ENCODE measurements at regions not wholly inside any gene's neighbourhood (a gene's known extent, or its start where the extent isn't known, plus 50 kb on each side); places are given as distances from the start of the nearest gene placed in this dataset.

GRCh38 chr16:64853551-64853950 is 268.3 kb downstream of the CDH11 start:
- no peak for TF ChIP-seq POLR2A (IDR thresholded peaks at IDR 0.05)
- no peak for TF ChIP-seq CTCF (IDR thresholded peaks at IDR 0.05)
- intact Hi-C loops (cut with DNase I; ENCODE audit: low total_unique reads) = no loop called here
- no peaks in the 10 kb centered on the region for H3K36me3 ChIP-seq
- H3K4me3 ChIP-seq = no peak overlapping the region
- DNase-seq = no peak
- no peaks in the 10 kb centered on the region for H3K9me3 ChIP-seq
- no peaks in the 10 kb centered on the region for H3K4me1 ChIP-seq
- H3K27me3 ChIP-seq = no peaks in the 10 kb centered on the region
- no peak overlapping the region for H3K27ac ChIP-seq

- H3K4me1 ChIP-seq = no peaks in the 10 kb centered on the region
- TF ChIP-seq CTCF (IDR thresholded peaks at IDR 0.05) = no peak
- no peak for TF ChIP-seq POLR2A (IDR thresholded peaks at IDR 0.05)
- no peaks in the 10 kb centered on the region for H3K27me3 ChIP-seq
- H3K27ac ChIP-seq = no peak overlapping the region
- DNase-seq = no peak
- H3K4me3 ChIP-seq = no peak overlapping the region
- no peaks in the 10 kb centered on the region for H3K36me3 ChIP-seq
- H3K9me3 ChIP-seq = no peaks in the 10 kb centered on the region
- intact Hi-C loops (cut with DNase I; ENCODE audit: low total_unique reads) = no loop called here
Measured at GRCh38 chr16:64846966-64847365, 274.9 kb downstream of the CDH11 start.

- H3K36me3 ChIP-seq = no peaks in the 10 kb centered on the region
- intact Hi-C loops (cut with DNase I; ENCODE audit: low total_unique reads) = no loop called here
- H3K9me3 ChIP-seq = no peaks in the 10 kb centered on the region
- H3K4me1 ChIP-seq = no peaks in the 10 kb centered on the region
- no peak for TF ChIP-seq POLR2A (IDR thresholded peaks at IDR 0.05)
- no peak for TF ChIP-seq CTCF (IDR thresholded peaks at IDR 0.05)
- no peaks in the 10 kb centered on the region for H3K27me3 ChIP-seq
- DNase-seq = no peak
- H3K4me3 ChIP-seq = no peak overlapping the region
- no peak overlapping the region for H3K27ac ChIP-seq
Measured at GRCh38 chr16:64845071-64845470, 276.8 kb downstream of the CDH11 start.

- H3K9me3 ChIP-seq = no peaks in the 10 kb centered on the region
- no peaks in the 10 kb centered on the region for H3K27me3 ChIP-seq
- TF ChIP-seq POLR2A (IDR thresholded peaks at IDR 0.05) (no peak), CTCF (IDR thresholded peaks at IDR 0.05) (no peak)
- no peaks in the 10 kb centered on the region for H3K36me3 ChIP-seq
- no peak overlapping the region for H3K27ac ChIP-seq
- no peak overlapping the region for H3K4me3 ChIP-seq
- H3K4me1 ChIP-seq = no peaks in the 10 kb centered on the region
- DNase-seq = no peak
- intact Hi-C loops (cut with DNase I; ENCODE audit: low total_unique reads) = no loop called here
Measured at GRCh38 chr16:64841482-64841881, 280.4 kb downstream of the CDH11 start.

- Histone ChIP-seq H3K9me3 (no peaks in the 10 kb centered on the region), H3K4me1 (no peaks in the 10 kb centered on the region), H3K4me3 (no peak overlapping the region), H3K36me3 (no peaks in the 10 kb centered on the region), H3K27me3 (no peaks in the 10 kb centered on the region), H3K27ac (no peak overlapping the region)
- intact Hi-C loops (cut with DNase I; ENCODE audit: low total_unique reads) = no loop called here
- no peak for TF ChIP-seq CTCF (IDR thresholded peaks at IDR 0.05)
- no peak for TF ChIP-seq POLR2A (IDR thresholded peaks at IDR 0.05)
- no peak for DNase-seq
Measured at GRCh38 chr16:64841071-64841470, 280.8 kb downstream of the CDH11 start.

All from uterus (tissue), 3 donors.